Hematopoietic multipotent progenitor cell (in vitro differentiated cells): ENCODE measurements at regions not wholly inside any gene's neighbourhood (a gene's known extent, or its start where the extent isn't known, plus 50 kb on each side); places are given as distances from the start of the nearest gene placed in this dataset.
A peak's percentile ranks its signal among the peaks of the same experiment; 100 is the strongest.
"Not testable (repeated sequence)": the region's sequence is repeated elsewhere in the genome, so short reads cannot be mapped to it uniquely, and the experiment has no call there.

Source experiments
- DNase-seq, 3 donors: peaks; one replicate each; pipeline ENCODE4 v3.0.0-alpha.2; 2011 to 2015; ENCODE audit warnings: low read depth in 2 of 3, low spot score in 2 of 3

- DNase-seq = no peak
Measured at GRCh38 chr5:67897980-67898379, 317.6 kb upstream of the PIK3R1 start.

- DNase-seq = no peak
Measured at GRCh38 chr5:67897431-67897830, 318.1 kb upstream of the PIK3R1 start.

GRCh38 chr5:67896930-67897313, 318.6 kb upstream of the PIK3R1 start:
- no peak for DNase-seq

GRCh38 chr5:67896311-67896929, 319.1 kb upstream of the PIK3R1 start:
- DNase-seq = peak in 2 of 3 donors; percentile 5 to 21

GRCh38 chr5:67889870-67890269, 325.7 kb upstream of the PIK3R1 start:
- DNase-seq = not testable (repeated sequence)

DNA sequence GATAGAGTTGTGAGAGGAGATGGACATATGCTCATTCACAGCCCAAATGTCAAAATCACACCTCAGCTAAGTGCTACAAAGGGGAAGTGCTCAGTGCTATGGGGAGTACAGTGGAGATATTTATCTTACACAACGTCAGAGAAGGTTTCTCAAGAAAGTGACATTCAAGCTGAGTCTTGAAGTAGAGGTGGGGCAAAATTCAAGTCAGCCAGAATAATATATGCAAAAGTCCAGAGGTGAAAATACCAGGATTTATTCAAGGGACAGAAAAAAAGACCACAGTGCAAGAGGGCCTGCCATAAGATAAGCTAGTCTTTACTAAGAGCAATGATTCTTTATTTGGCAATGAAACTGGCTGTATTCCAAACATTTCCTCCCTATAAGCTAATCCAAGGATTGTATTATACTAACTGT, 327.8 kb upstream of the PIK3R1 start:
- DNase-seq = peak in 1 of 3 donors; percentile 22

DNA sequence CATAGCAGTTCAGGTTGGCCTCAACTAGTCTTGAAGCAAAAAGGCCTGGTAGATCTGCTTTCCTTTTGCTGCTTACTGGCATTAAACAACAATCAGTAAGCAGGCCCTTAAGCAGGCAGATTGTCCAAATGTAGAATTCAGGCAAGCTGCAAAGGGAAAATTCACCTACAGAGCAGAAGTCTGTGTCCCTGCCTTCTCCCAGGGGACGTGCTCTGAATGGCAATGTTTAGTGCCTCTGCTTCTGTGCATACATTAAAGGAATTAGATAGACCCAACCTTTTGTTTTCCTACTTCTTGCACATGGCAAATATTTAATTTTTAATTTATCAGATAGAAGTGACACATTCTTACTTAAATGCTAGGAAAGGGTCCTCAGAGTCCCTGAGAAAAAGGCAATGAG, 328.8 kb upstream of the PIK3R1 start:
- no peak for DNase-seq

GRCh38 chr5:67880876-67881275, 334.7 kb upstream of the PIK3R1 start:
- DNase-seq = no peak

- DNase-seq = no peak
Measured at GRCh38 chr5:67880511-67880805, 335.1 kb upstream of the PIK3R1 start.

DNA sequence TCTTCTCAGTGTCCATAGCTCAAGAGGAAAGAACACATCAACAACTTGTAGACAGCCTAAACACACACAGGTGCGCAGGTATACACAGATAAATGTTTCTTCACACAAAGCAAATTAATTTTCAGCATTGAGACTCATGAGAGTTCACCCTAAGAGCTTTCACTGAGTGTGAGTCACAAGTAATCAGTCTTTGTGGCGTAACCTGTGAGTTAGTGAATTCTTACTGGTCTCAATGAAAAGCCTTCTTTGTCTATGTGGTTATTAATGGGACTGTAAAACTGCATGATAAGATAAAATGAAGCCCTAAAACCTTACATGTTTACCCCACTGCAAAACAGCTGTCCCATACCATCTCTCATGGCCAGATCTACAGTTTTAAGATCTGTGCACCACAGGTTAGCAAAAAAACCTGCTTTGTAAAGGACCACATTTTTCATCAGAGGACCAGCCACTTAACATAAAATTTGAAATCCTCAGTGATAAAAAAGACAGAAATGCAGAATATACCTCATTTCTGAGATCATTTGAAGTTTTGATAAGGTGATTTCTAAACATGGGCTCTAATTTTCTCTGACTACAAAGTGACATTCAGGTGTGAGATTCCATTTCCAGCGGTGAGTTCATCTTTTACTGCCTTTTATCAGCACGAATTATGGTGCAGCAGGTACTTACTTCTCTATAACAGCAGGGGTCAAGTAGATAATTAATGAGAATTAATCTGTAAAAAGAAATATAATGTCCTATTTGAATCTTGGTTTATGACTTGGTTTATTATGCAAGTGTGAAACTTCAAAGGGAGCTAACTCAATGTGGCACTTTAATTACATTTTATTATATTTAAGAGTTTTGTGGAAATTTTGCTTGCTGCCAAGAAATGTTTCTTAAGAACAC, 335.7 kb upstream of the PIK3R1 start:
- no peak for DNase-seq

DNA sequence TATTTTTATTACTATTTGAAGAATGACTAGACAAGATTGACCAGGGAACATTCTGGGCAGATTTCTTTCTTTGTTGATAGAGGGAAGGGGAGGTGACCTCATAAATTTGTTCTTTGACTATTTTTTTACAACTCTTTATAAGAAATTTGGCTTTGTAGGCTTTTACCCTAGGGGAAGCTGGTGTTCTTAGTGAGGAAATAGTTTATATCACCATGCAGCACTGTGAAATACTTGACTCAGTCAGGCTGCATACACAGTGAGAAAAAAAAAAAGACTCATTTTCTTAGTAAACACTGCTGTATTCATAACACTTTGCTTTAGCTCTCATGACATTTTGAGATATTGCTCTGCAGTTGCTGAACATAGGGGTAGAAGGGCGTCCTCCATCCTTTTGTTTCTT, 336.6 kb upstream of the PIK3R1 start:
- DNase-seq = no peak

DNA sequence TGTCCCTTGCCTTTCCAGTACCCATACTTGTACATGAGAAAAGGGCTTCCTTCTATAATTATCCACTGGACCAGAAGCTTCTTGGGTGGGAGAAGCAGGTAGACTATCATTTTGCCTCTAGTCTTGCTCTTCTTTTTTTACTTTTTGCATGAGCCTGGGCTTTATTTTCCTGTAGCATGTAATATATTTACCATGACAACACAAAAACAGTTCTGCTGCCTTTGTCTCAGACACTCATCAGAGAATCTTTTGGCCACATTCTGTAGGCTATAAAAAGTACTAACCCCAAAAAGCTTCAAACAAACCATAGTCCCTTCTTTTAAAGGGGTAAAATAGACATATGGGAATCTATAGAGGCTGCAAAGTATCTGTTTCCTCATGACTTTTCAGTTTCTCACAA, 339.2 kb upstream of the PIK3R1 start:
- DNase-seq = no peak

GRCh38 chr5:67875601-67876000, 340.0 kb upstream of the PIK3R1 start:
- DNase-seq = no peak

GRCh38 chr5:67873935-67874334, 341.6 kb upstream of the PIK3R1 start:
- DNase-seq = no peak

- DNase-seq = no peak
Measured at GRCh38 chr5:67870662-67871061, 344.9 kb upstream of the PIK3R1 start.

DNA sequence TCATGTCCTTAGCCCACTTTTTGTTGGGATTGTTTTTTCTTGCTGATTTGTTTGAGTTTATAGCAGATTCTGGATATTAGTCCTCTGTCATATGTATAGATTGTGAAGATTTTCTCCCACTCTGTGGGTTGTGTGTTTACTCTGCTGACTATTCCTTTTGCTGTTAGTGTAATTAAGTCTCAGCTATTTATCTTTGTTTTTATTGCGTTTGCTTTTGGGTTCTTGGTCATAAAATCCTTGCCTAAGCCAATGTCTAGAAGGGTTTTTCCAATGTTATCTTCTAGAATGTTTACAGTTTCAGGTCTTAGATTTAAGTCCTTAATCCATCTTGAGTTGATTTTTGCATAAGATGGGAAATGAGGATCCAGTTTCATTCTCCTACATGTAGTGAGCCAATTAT, 351.2 kb upstream of the PIK3R1 start:
- not testable (repeated sequence) for DNase-seq

DNA sequence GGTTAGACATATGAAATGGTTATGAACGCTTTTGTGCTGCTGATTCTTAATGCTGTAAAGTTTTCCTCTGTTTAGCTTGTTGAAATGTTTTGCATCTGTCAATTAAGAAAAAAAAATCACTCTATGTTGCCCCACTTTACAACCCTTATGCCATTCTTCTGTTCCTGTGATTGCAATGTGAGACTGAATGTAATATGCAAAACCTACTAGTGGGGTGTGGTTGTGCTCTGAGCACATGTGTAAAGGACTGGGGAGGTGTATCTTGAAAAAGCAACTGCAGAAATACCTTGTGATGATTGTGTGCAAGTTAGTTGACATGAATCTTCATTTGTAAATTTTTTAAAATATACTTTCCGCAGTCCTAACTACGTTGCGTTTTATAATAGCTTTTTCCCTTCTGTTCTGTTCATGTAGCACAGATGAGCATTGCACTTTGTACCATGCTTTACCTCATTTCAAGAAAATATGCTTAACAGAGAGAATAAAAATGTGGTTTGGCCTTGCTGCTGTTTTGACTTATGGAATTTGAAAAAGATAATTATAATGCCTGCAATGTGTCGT, 357.0 kb upstream of the PIK3R1 start:
- DNase-seq = no peak

- DNase-seq = no peak
Measured at GRCh38 chr5:67857502-67857901, 358.1 kb upstream of the PIK3R1 start.

- no peak for DNase-seq
Measured at GRCh38 chr5:67855523-67855922, 360.0 kb upstream of the PIK3R1 start.

DNA sequence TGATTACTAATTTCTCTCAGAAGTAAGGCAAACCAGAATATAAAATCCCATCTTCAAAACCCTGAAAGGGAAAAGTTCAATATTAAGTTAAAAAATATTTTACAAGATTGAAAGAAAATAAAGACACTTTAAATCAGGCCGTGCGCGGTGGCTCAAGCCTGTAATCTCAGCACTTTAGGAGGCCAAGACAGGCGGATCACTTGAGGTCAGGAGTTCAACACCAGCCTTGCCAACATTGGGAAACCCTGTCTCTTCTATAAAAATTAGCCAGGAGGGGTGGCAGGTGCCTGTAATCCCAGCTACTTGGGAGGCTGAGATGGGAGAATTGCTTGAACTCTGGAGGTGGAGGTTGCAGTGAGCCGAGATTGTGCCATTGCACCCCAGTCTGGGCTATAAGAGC, 364.6 kb upstream of the PIK3R1 start:
- DNase-seq = not testable (repeated sequence)

DNA sequence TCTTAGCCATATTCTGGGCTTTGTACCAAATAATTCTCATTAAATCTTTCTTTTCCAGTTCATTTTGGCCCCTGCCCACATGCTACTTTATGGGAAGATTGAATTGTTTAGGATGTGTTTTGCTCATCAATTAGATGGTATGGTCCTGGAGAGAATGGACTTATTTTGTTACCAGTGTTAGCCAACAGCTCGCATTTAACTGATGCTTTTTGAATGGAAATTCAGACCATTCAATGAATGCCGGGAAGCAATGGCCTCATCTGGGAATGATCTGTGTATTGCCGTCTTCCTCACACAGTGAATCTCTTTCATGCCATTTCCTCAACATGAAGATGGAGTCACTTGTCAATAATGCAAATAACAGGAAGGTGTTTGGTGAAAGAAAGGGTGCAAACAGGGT, 370.6 kb upstream of the PIK3R1 start:
- no peak for DNase-seq

- no peak for DNase-seq
Measured at GRCh38 chr5:67842806-67843205, 372.8 kb upstream of the PIK3R1 start.
